Fibroblast of gingiva (primary cell): ENCODE measurements at regions not wholly inside any gene's neighbourhood (a gene's known extent, or its start where the extent isn't known, plus 50 kb on each side); places are given as distances from the start of the nearest gene placed in this dataset.
A peak's percentile ranks its signal among the peaks of the same experiment; 100 is the strongest.
"Not testable (repeated sequence)": the region's sequence is repeated elsewhere in the genome, so short reads cannot be mapped to it uniquely, and the experiment has no call there.

Experiments used
- DNase-seq: peaks from one replicate; pipeline ENCODE4 v3.0.0-alpha.2; 2011; ENCODE audit warnings: low read depth

- peak; percentile 15 for DNase-seq
Measured at GRCh38 chr6:854406-855118, 161.6 kb upstream of the EXOC2 start.

- DNase-seq, result not testable (repeated sequence)
Measured at GRCh38 chr6:852216-852615, 159.3 kb upstream of the EXOC2 start.

- DNase-seq, result no peak
Measured at GRCh38 chr6:849075-849506, 156.2 kb upstream of the EXOC2 start.

- DNase-seq, result no peak
Measured at GRCh38 chr6:845566-845965, 152.6 kb upstream of the EXOC2 start.

GRCh38 chr6:845101-845500, 152.2 kb upstream of the EXOC2 start:
- DNase-seq, result no peak

GRCh38 chr6:842141-842540, 149.2 kb upstream of the EXOC2 start:
- no peak for DNase-seq

GRCh38 chr6:841569-841968, 148.6 kb upstream of the EXOC2 start:
- no peak for DNase-seq

GRCh38 chr6:839201-839600, 146.3 kb upstream of the EXOC2 start:
- DNase-seq, result no peak

GRCh38 chr6:837380-837779, 144.4 kb upstream of the EXOC2 start:
- no peak for DNase-seq

GRCh38 chr6:836276-836853, 143.4 kb upstream of the EXOC2 start:
- DNase-seq, result no peak

- DNase-seq, result no peak
Measured at GRCh38 chr6:835476-836160, 142.7 kb upstream of the EXOC2 start.

GRCh38 chr6:834866-835265, 141.9 kb upstream of the EXOC2 start:
- DNase-seq, result peak; percentile 81

GRCh38 chr6:834190-834589, 141.3 kb upstream of the EXOC2 start:
- DNase-seq, result no peak

GRCh38 chr6:832804-833203, 139.9 kb upstream of the EXOC2 start:
- DNase-seq, result not testable (repeated sequence)

GRCh38 chr6:830667-831327, 137.9 kb upstream of the EXOC2 start:
- DNase-seq, result no peak

- DNase-seq, result no peak
Measured at GRCh38 chr6:829656-830055, 136.7 kb upstream of the EXOC2 start.

GRCh38 chr6:827431-827830, 134.5 kb upstream of the EXOC2 start:
- no peak for DNase-seq

- no peak for DNase-seq
Measured at GRCh38 chr6:819122-819521, 126.2 kb upstream of the EXOC2 start.

- no peak for DNase-seq
Measured at GRCh38 chr6:818196-818595, 125.3 kb upstream of the EXOC2 start.

- DNase-seq, result no peak
Measured at GRCh38 chr6:816510-817084, 123.7 kb upstream of the EXOC2 start.

- DNase-seq, result no peak
Measured at GRCh38 chr6:815348-815738, 122.4 kb upstream of the EXOC2 start.
